PC-9 (cell line): ENCODE measurements at regions not wholly inside any gene's neighbourhood (a gene's known extent, or its start where the extent isn't known, plus 50 kb on each side); places are given as distances from the start of the nearest gene placed in this dataset.

ENCODE experiments used
- EZH2 ChIP-seq: fragments of 200-600 bp; sonication (generic); IDR thresholded peaks from 2 replicates; pipeline ENCODE4 v1.8.0; 2017; ENCODE audit warnings: antibody characterized with exemption, low read depth
- TF ChIP-seq, protein P1 (sequence below): fragments of 200-600 bp; sonication (generic); conservative IDR thresholded peaks from 2 replicates; pipeline ENCODE4 v1.6.1; 2017; ENCODE audit warnings: mixed run types, antibody characterized with exemption, mild to moderate bottlenecking, moderate library complexity

DNA sequence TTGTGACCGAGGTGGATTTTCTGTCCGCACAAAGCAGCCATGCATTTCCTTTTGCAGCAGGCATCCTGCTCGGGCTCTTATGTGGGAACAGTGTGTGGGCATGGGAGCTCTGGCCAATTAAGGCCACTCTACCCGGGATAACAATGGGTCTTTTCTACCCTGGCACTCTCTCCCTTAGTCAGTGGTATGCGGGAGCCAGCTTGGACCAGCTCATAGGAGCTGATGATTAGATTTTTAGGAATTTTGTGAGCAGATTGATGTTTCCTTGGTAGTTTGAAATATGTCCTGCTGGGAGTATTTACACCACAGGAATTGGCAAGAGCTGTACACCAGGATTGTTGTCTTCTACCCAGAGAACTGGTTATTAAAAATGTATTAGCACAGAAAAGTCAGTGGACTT, 89.3 kb downstream of the SPP2 start:
- TF ChIP-seq, protein P1, sequence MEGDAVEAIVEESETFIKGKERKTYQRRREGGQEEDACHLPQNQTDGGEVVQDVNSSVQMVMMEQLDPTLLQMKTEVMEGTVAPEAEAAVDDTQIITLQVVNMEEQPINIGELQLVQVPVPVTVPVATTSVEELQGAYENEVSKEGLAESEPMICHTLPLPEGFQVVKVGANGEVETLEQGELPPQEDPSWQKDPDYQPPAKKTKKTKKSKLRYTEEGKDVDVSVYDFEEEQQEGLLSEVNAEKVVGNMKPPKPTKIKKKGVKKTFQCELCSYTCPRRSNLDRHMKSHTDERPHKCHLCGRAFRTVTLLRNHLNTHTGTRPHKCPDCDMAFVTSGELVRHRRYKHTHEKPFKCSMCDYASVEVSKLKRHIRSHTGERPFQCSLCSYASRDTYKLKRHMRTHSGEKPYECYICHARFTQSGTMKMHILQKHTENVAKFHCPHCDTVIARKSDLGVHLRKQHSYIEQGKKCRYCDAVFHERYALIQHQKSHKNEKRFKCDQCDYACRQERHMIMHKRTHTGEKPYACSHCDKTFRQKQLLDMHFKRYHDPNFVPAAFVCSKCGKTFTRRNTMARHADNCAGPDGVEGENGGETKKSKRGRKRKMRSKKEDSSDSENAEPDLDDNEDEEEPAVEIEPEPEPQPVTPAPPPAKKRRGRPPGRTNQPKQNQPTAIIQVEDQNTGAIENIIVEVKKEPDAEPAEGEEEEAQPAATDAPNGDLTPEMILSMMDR: no peak
- no peak for TF ChIP-seq EZH2
